Caco-2 (cell line): ENCODE measurements at regions not wholly inside any gene's neighbourhood (a gene's known extent, or its start where the extent isn't known, plus 50 kb on each side); places are given as distances from the start of the nearest gene placed in this dataset.

Experiments
- BruUV-seq: library from RNA; stranded (reverse); fragments of 400-500 nt; replicated peaks from 2 replicates; lab custom pipeline; 2021; lab: Mats Ljungman, UMichigan
- CTCF ChIA-PET: fragments of 300-600 bp; sonication (Branson Sonifier 250); formaldehyde crosslinking; loops from one replicate; lab custom pipeline; 2022; ENCODE audit warnings: antibody characterized with exemption; lab: Charles Lee
- POLR2A ChIA-PET: fragments of 300-600 bp; sonication (Branson Sonifier 250); formaldehyde crosslinking; loops from one replicate; lab custom pipeline; 2022; ENCODE audit warnings: antibody characterized with exemption; lab: Charles Lee
- DNase-seq, 2 experiments: peaks; one replicate each; pipeline versions ENCODE4 v3.0.0 to v3.0.0-alpha.2; 2020 to 2022
- H3K27me3 ChIP-seq: replicated peaks from 2 replicates; pipeline ENCODE4 v1.6.0; 2011; ENCODE audit warnings: low read length; ENCODE audit not compliant: control insufficient read depth, insufficient read depth
- H3K36me3 ChIP-seq: 2 replicates; pipeline ENCODE4 v1.5.1; 2011; ENCODE audit warnings: low read length; ENCODE audit not compliant: control insufficient read depth, insufficient read depth
- H3K4me1 ChIP-seq: fragments of 250-450 bp; sonication (Bioruptor Pico); 2 replicates; pipeline ENCODE4 v1.5.1; 2020; ENCODE audit warnings: mild to moderate bottlenecking
- H3K4me3 ChIP-seq: 2 replicates; pipeline ENCODE4 v1.5.1; 2011; ENCODE audit warnings: low read depth, mild to moderate bottlenecking, control low read depth, low read length
- H3K9me3 ChIP-seq: fragments of 250-450 bp; sonication (Bioruptor Pico); 2 replicates; pipeline ENCODE4 v1.5.1; 2020; ENCODE audit warnings: mild to moderate bottlenecking, moderate library complexity
- H3K27ac Mint-ChIP-seq: one replicate; pipeline ENCODE4 v1.8.0; 2022; ENCODE audit warnings: mixed read lengths; ENCODE audit not compliant: unreplicated experiment
- H3K27me3 Mint-ChIP-seq: one replicate; pipeline ENCODE4 v1.8.0; 2022; ENCODE audit warnings: mixed read lengths; ENCODE audit not compliant: insufficient read depth, unreplicated experiment
- H3K36me3 Mint-ChIP-seq: one replicate; pipeline ENCODE4 v1.8.0; 2022; ENCODE audit warnings: mild to moderate bottlenecking, mixed read lengths; ENCODE audit not compliant: insufficient read depth, unreplicated experiment
- H3K4me1 Mint-ChIP-seq: one replicate; pipeline ENCODE4 v1.8.0; 2022; ENCODE audit warnings: low read depth, mixed read lengths; ENCODE audit not compliant: unreplicated experiment
- H3K4me3 Mint-ChIP-seq: one replicate; pipeline ENCODE4 v1.8.0; 2022; ENCODE audit warnings: mild to moderate bottlenecking, moderate library complexity, mixed read lengths; ENCODE audit not compliant: unreplicated experiment
- H3K9me3 Mint-ChIP-seq: one replicate; pipeline ENCODE4 v1.8.0; 2022; ENCODE audit warnings: mixed read lengths; ENCODE audit not compliant: unreplicated experiment
- intact Hi-C: fragments of 100-400 bp; cut with micrococcal nuclease; formaldehyde crosslinking; loops from one replicate; pipeline ENCODE4 v1.10.0; 2022; ENCODE audit not compliant: unreplicated experiment
- TF ChIP-seq, protein P1 (sequence below), 2 experiments: fragments of 200-600 bp in 1 of 2; IDR thresholded peaks; 1 replicate in 1 of 2; 2 replicates in 1 of 2; pipeline versions ENCODE4 v1.5.1 to v1.8.0; 2011 to 2022; ENCODE audit warnings: antibody characterized with exemption in 1 of 2, control low read depth in 1 of 2, inconsistent platforms in 1 of 2, low read depth in 1 of 2, low read length in 1 of 2, mild to moderate bottlenecking in 1 of 2, moderate library complexity in 1 of 2; ENCODE audit not compliant: insufficient read depth in 1 of 2, severe bottlenecking in 1 of 2, unreplicated experiment in 1 of 2

DNA sequence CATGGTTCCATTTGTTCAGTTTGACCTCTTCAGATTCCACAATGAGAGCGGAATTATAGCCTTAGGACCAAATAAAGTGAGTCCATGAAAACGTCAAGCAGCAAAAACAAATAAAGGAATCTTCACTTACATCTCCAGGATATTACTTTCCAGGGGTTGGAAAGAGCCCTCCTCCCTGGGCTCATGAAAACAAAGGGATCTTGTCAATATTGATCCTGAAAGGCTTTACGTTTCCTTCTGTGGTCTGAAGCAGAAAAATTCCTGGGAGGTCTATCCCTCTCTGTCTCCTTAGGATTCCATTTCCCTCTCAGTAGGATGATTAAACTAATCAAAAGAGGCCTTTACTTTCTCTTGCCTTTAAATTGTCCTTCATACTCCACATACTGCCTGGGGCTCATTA, 293.5 kb downstream of the GPAM start:
- no TSS peak for BruUV-seq

DNA sequence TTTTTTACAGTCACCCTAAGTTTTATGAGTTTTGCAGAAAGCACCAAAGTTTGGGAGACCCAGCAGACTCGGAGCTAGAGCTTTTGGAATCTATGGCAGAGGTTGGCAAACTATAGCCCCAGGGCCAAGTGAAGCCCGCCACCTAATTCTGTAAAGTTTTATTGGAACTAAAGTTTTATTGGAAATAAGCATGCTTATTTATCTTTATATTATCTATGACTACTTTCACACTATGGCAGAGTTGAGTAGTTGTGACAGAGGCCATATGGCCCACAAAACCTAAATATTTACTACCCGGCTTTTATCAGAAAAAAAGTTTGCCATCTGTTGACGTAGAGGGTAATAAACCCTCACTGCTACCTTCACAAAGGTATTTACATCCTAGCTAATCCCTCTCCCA, 267.6 kb downstream of the GPAM start:
- BruUV-seq = no TSS peak
- peaks cover 3% of the 10 kb centered on the region for H3K27me3 Mint-ChIP-seq
- CTCF ChIA-PET = no interaction called here

More for the DNA sequence above, 293.5 kb downstream of the GPAM start:
- no peak overlapping the region for H3K27ac Mint-ChIP-seq
- no peaks in the 10 kb centered on the region for H3K4me1 Mint-ChIP-seq
- POLR2A ChIA-PET = no interaction called here
- no peaks in the 10 kb centered on the region for H3K36me3 Mint-ChIP-seq
- no peaks in the 10 kb centered on the region for H3K9me3 Mint-ChIP-seq
- H3K4me3 ChIP-seq = no peak overlapping the region
- CTCF ChIA-PET = no interaction called here
- no peaks in the 10 kb centered on the region for H3K27me3 ChIP-seq
- no peaks in the 10 kb centered on the region for H3K4me1 ChIP-seq
- no peak for DNase-seq
- no peak overlapping the region for H3K4me3 Mint-ChIP-seq
- TF ChIP-seq, protein P1, sequence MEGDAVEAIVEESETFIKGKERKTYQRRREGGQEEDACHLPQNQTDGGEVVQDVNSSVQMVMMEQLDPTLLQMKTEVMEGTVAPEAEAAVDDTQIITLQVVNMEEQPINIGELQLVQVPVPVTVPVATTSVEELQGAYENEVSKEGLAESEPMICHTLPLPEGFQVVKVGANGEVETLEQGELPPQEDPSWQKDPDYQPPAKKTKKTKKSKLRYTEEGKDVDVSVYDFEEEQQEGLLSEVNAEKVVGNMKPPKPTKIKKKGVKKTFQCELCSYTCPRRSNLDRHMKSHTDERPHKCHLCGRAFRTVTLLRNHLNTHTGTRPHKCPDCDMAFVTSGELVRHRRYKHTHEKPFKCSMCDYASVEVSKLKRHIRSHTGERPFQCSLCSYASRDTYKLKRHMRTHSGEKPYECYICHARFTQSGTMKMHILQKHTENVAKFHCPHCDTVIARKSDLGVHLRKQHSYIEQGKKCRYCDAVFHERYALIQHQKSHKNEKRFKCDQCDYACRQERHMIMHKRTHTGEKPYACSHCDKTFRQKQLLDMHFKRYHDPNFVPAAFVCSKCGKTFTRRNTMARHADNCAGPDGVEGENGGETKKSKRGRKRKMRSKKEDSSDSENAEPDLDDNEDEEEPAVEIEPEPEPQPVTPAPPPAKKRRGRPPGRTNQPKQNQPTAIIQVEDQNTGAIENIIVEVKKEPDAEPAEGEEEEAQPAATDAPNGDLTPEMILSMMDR (IDR thresholded peaks at IDR 0.05; ENCODE audit: insufficient read depth in 1 of 2, low read depth in 1 of 2, low read length in 1 of 2, severe bottlenecking in 1 of 2, unreplicated experiment in 1 of 2) = no peak
- intact Hi-C loops = no loop called here
- no peaks in the 10 kb centered on the region for H3K36me3 ChIP-seq
- peaks cover 7% of the 10 kb centered on the region for H3K27me3 Mint-ChIP-seq
- no peaks in the 10 kb centered on the region for H3K9me3 ChIP-seq

DNA sequence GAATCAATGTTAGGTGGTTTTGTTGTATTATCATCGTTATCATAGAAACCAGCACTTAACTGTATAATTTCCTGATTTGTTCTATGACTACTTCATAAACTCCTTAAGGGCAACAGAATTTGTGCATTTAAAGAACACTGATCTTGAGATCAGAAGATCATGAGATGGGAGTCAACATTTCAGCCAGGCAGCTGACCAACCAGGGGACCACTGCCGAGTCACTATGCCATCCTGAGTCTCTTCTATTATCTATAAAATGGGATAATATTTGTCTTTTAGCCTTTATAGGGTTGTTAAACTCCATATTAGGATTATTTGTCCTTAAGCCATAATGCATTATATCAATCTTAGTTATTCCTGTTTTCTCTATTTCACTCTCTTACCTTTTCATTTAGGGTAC, 261.7 kb downstream of the GPAM start:
- ChIA-PET POLR2A (no interaction called here), CTCF (no interaction called here)
- DNase-seq = no peak
- Mint-ChIP-seq H3K27me3 (no peaks in the 10 kb centered on the region), H3K27ac (no peak overlapping the region), H3K36me3 (no peaks in the 10 kb centered on the region), H3K4me3 (no peak overlapping the region), H3K9me3 (no peaks in the 10 kb centered on the region), H3K4me1 (no peaks in the 10 kb centered on the region)
- H3K9me3 ChIP-seq = no peaks in the 10 kb centered on the region
- no peaks in the 10 kb centered on the region for H3K27me3 ChIP-seq
- no peaks in the 10 kb centered on the region for H3K4me1 ChIP-seq
- no peaks in the 10 kb centered on the region for H3K36me3 ChIP-seq
- intact Hi-C loops = no loop called here
- H3K4me3 ChIP-seq = no peak overlapping the region
- BruUV-seq = no TSS peak
- TF ChIP-seq, protein P1 (IDR thresholded peaks at IDR 0.05; ENCODE audit: insufficient read depth in 1 of 2, low read depth in 1 of 2, low read length in 1 of 2, severe bottlenecking in 1 of 2, unreplicated experiment in 1 of 2) = no peak

More for the DNA sequence above, 267.6 kb downstream of the GPAM start:
- Histone ChIP-seq H3K9me3 (no peaks in the 10 kb centered on the region), H3K36me3 (no peaks in the 10 kb centered on the region), H3K4me1 (no peaks in the 10 kb centered on the region), H3K27me3 (no peaks in the 10 kb centered on the region), H3K4me3 (no peak overlapping the region)
- Mint-ChIP-seq H3K27ac (no peak overlapping the region), H3K4me1 (no peaks in the 10 kb centered on the region), H3K4me3 (no peak overlapping the region), H3K9me3 (no peaks in the 10 kb centered on the region), H3K36me3 (no peaks in the 10 kb centered on the region)
- POLR2A ChIA-PET = no interaction called here
- intact Hi-C loops = no loop called here
- TF ChIP-seq, protein P1 (IDR thresholded peaks at IDR 0.05; ENCODE audit: insufficient read depth in 1 of 2, low read depth in 1 of 2, low read length in 1 of 2, severe bottlenecking in 1 of 2, unreplicated experiment in 1 of 2) = no peak
- DNase-seq = no peak
